IMR-90 (cell line): ENCODE measurements at regions not wholly inside any gene's neighbourhood (a gene's known extent, or its start where the extent isn't known, plus 50 kb on each side); places are given as distances from the start of the nearest gene placed in this dataset.

Experiments used
- ATAC-seq: fragments of 200-7000 bp; cut with Tn5 transposase; 2 replicates; pipeline ENCODE4 v1.9.1; 2020; ENCODE audit warnings: low read depth, mild to moderate bottlenecking, moderate library complexity
- BruUV-seq: library from RNA; stranded (reverse); fragments of 400-500 nt; replicated peaks from 2 replicates; lab custom pipeline; 2021; lab: Mats Ljungman, UMichigan
- CTCF ChIA-PET: fragments of 300-600 bp; formaldehyde crosslinking; extraction: SDS; loops from one replicate; lab custom pipeline; 2021; ENCODE audit warnings: antibody characterized with exemption; lab: Yijun Ruan, JAX
- POLR2A ChIA-PET: fragments of 300-600 bp; sonication (Branson Sonifier 250); formaldehyde crosslinking; loops from one replicate; lab custom pipeline; 2022; ENCODE audit warnings: antibody characterized with exemption; ENCODE audit not compliant: unreplicated experiment; lab: Charles Lee
- DNase-seq: peaks from one replicate; pipeline ENCODE4 v3.0.0; 2013
- H2AFZ ChIP-seq: replicated peaks from 2 replicates; pipeline ENCODE3; 2013; ENCODE audit warnings: low read length, mild to moderate bottlenecking; ENCODE audit not compliant: poor library complexity
- H2AK5ac ChIP-seq: 2 replicates; pipeline ENCODE4 v1.6.1; 2013; ENCODE audit warnings: low read depth, low read length, inconsistent platforms
- H2AK9ac ChIP-seq: replicated peaks from 2 replicates; pipeline ENCODE3; 2013; ENCODE audit warnings: mild to moderate bottlenecking, low read depth, low read length, moderate library complexity; ENCODE audit not compliant: poor library complexity
- H2BK120ac ChIP-seq: 2 replicates; pipeline ENCODE4 v1.6.1; 2013; ENCODE audit warnings: low read depth, low read length, inconsistent platforms
- H2BK15ac ChIP-seq: 3 replicates; pipeline ENCODE4 v1.6.1; 2013; ENCODE audit warnings: low read depth, low read length, inconsistent platforms
- H2BK20ac ChIP-seq: 2 replicates; pipeline ENCODE4 v1.6.1; 2013; ENCODE audit warnings: low read depth, mild to moderate bottlenecking, inconsistent platforms, low read length, moderate library complexity
- H2BK5ac ChIP-seq: 2 replicates; pipeline ENCODE4 v1.6.1; 2013; ENCODE audit warnings: mild to moderate bottlenecking, low read depth, low read length, inconsistent platforms; ENCODE audit not compliant: poor library complexity, severe bottlenecking
- H3K14ac ChIP-seq: replicated peaks from 2 replicates; pipeline ENCODE4 v1.6.1; 2013; ENCODE audit warnings: low read depth, low read length, inconsistent platforms
- H3K18ac ChIP-seq: 2 replicates; pipeline ENCODE4 v1.6.1; 2013; ENCODE audit warnings: low read depth, low read length, control low read depth
- H3K23ac ChIP-seq: 2 replicates; pipeline ENCODE4 v1.6.1; 2013; ENCODE audit warnings: low read depth, low read length, inconsistent platforms
- H3K27ac ChIP-seq: 2 replicates; pipeline ENCODE4 v1.5.1; 2013; ENCODE audit warnings: mild to moderate bottlenecking, control low read depth, low read length; ENCODE audit not compliant: insufficient read depth
- H3K27me3 ChIP-seq: 2 replicates; pipeline ENCODE4 v1.6.1; 2013; ENCODE audit warnings: low read length; ENCODE audit not compliant: control insufficient read depth, insufficient read depth
- H3K36me3 ChIP-seq: 2 replicates; pipeline ENCODE4 v1.6.1; 2013; ENCODE audit warnings: low read length, mixed read lengths; ENCODE audit not compliant: control insufficient read depth, insufficient read depth
- H3K4ac ChIP-seq: 2 replicates; pipeline ENCODE4 v1.6.1; 2013; ENCODE audit warnings: low read depth, low read length, inconsistent platforms
- H3K4me1 ChIP-seq: 2 replicates; pipeline ENCODE4 v1.6.1; 2013; ENCODE audit warnings: low read length, mixed read lengths; ENCODE audit not compliant: control insufficient read depth, insufficient read depth
- H3K4me2 ChIP-seq: 2 replicates; pipeline ENCODE4 v1.6.1; 2013; ENCODE audit warnings: low read depth, mild to moderate bottlenecking, control low read depth, low read length, moderate library complexity
- H3K4me3 ChIP-seq: 2 replicates; pipeline ENCODE4 v1.5.1; 2013; ENCODE audit warnings: low read depth, mild to moderate bottlenecking, control low read depth, low read length, moderate library complexity; ENCODE audit not compliant: insufficient read depth
- H3K56ac ChIP-seq: 2 replicates; pipeline ENCODE4 v1.6.1; 2013; ENCODE audit warnings: low read length, inconsistent platforms; ENCODE audit not compliant: insufficient read depth; ENCODE audit errors: extremely low read depth
- H3K79me1 ChIP-seq, 2 experiments: 2 replicates each; pipeline ENCODE4 v1.6.1; 2013; ENCODE audit warnings: low read length in 2 of 2, inconsistent platforms in 1 of 2, low read depth in 1 of 2
- H3K9ac ChIP-seq: 2 replicates; pipeline ENCODE4 v1.6.1; 2013; ENCODE audit warnings: low read depth, low read length, control low read depth
- H3K9me1 ChIP-seq: 2 replicates; pipeline ENCODE4 v1.6.1; 2013; ENCODE audit warnings: low read length, inconsistent platforms; ENCODE audit not compliant: insufficient read depth
- H3K9me3 ChIP-seq: 2 replicates; pipeline ENCODE4 v1.6.1; 2013; ENCODE audit warnings: low read length; ENCODE audit not compliant: control insufficient read depth, insufficient read depth
- H4K20me1 ChIP-seq: 2 replicates; pipeline ENCODE4 v1.6.1; 2013; ENCODE audit warnings: low read length, inconsistent platforms; ENCODE audit not compliant: insufficient read depth
- H4K5ac ChIP-seq: 2 replicates; pipeline ENCODE4 v1.6.1; 2013; ENCODE audit warnings: mild to moderate bottlenecking, low read depth, low read length, control low read depth
- H4K8ac ChIP-seq, 2 experiments: 2 replicates each; pipeline ENCODE4 v1.6.1; 2013; ENCODE audit warnings: low read depth in 2 of 2, low read length in 2 of 2, control low read depth in 1 of 2, inconsistent platforms in 1 of 2
- H4K91ac ChIP-seq: 2 replicates; pipeline ENCODE4 v1.6.1; 2013; ENCODE audit warnings: low read depth, low read length, inconsistent platforms; ENCODE audit not compliant: insufficient read depth
- BHLHE40 ChIP-seq: fragments of 150-350 bp; IDR thresholded peaks from 2 replicates; pipeline ENCODE4 v1.6.1; 2016; ENCODE audit warnings: mild to moderate bottlenecking, low read depth, low read length
- CEBPB ChIP-seq: IDR thresholded peaks from 2 replicates; pipeline ENCODE4 v1.6.1; 2012; ENCODE audit warnings: low read depth, low read length, improper control_type of control experiment
- CHD1 ChIP-seq: IDR thresholded peaks from 2 replicates; pipeline ENCODE4 v1.6.1; 2012; ENCODE audit warnings: low read depth, low read length, improper control_type of control experiment
- FOS ChIP-seq: fragments of 150-350 bp; IDR thresholded peaks from 2 replicates; pipeline ENCODE4 v1.6.1; 2016; ENCODE audit warnings: low read depth, low read length
- MAFK ChIP-seq: IDR thresholded peaks from 2 replicates; pipeline ENCODE4 v1.6.1; 2012; ENCODE audit warnings: low read depth, low read length, improper control_type of control experiment
- MAZ ChIP-seq: IDR thresholded peaks from 2 replicates; pipeline ENCODE4 v1.6.1; 2012; ENCODE audit warnings: low read depth, mild to moderate bottlenecking, low read length, improper control_type of control experiment, moderate library complexity, borderline replicate concordance
- MXI1 ChIP-seq: IDR thresholded peaks from 2 replicates; pipeline ENCODE4 v1.6.1; 2012; ENCODE audit warnings: low read depth, mild to moderate bottlenecking, low read length, moderate library complexity, borderline replicate concordance
- NFE2L2 ChIP-seq: fragments of 150-350 bp; IDR thresholded peaks from 2 replicates; pipeline ENCODE4 v1.6.1; 2016; ENCODE audit warnings: low read depth, mild to moderate bottlenecking, low read length
- POLR2A ChIP-seq: IDR thresholded peaks from 2 replicates; pipeline ENCODE4 v1.6.1; 2012; ENCODE audit warnings: mild to moderate bottlenecking, low read depth, low read length
- RAD21 ChIP-seq: IDR thresholded peaks from 2 replicates; pipeline ENCODE4 v1.6.1; 2012; ENCODE audit warnings: low read length, improper control_type of control experiment
- RCOR1 ChIP-seq: IDR thresholded peaks from 2 replicates; pipeline ENCODE4 v1.6.1; 2012; ENCODE audit warnings: mild to moderate bottlenecking, low read length, improper control_type of control experiment; ENCODE audit not compliant: insufficient replicate concordance
- RFX5 ChIP-seq: IDR thresholded peaks from 2 replicates; pipeline ENCODE4 v1.8.0; 2012; ENCODE audit warnings: low read depth, mild to moderate bottlenecking, low read length, moderate library complexity
- SMC3 ChIP-seq: fragments of 150-350 bp; IDR thresholded peaks from 2 replicates; pipeline ENCODE4 v1.6.1; 2016; ENCODE audit warnings: low read depth, mild to moderate bottlenecking, antibody characterized with exemption, low read length, moderate library complexity
- dilution Hi-C: fragments of 300-500 bp; cut with HindIII; formaldehyde crosslinking; loops from one replicate; pipeline ENCODE4 v1.14.3; 2018; ENCODE audit warnings: low sequenced_read_pairs; ENCODE audit not compliant: unreplicated experiment
- in situ Hi-C: fragments of 300-500 bp; cut with MboI; formaldehyde crosslinking; loops from 3 replicates; pipeline ENCODE4 v1.14.3; 2019; ENCODE audit warnings: low sequenced_read_pairs, inconsistent platforms, mixed read lengths
- intact Hi-C: fragments of 100-400 bp; cut with micrococcal nuclease; formaldehyde crosslinking; loops from 2 replicates; pipeline ENCODE4 v1.10.0; 2022
- TF ChIP-seq, protein P1 (sequence below): fragments of 150-350 bp; IDR thresholded peaks from 2 replicates; pipeline ENCODE4 v1.6.1; 2017; ENCODE audit warnings: mild to moderate bottlenecking, antibody characterized with exemption, low read length, low read depth
- TF ChIP-seq, protein P2 (sequence below): conservative IDR thresholded peaks from 2 replicates; pipeline ENCODE4 v1.5.1; 2012; ENCODE audit warnings: mild to moderate bottlenecking, low read depth, low read length, improper control_type of control experiment
- TF ChIP-seq, protein P3 (sequence below): fragments of 150-350 bp; IDR thresholded peaks from 2 replicates; pipeline ENCODE4 v1.6.1; 2016; ENCODE audit warnings: low read depth, mild to moderate bottlenecking, low read length, moderate library complexity, borderline replicate concordance

DNA sequence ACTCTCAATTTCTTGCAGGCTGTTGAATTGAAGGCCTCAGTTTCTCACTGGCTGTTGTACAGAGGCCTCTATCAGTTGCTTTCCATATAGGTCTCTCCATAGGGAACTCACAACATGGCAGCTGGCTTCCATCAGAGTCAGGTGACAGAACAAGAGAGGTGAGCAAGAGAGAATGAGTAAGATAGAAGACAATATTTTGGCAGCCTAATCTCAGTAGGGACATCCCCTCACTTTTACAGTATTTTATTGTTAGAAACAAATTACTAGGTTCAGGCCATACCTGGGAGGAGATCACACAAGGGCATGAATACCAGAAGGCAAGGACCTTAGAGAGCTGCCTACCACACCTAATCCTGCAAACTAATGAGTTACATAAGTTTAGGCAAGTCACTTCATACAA lies 162.8 kb downstream of the ATP6V1G3 start:
- Histone ChIP-seq H2BK120ac (no peak overlapping the region), H3K4me2 (no peak overlapping the region), H3K4ac (no peak overlapping the region), H2AK9ac (no peak overlapping the region), H3K18ac (no peak overlapping the region), H3K27ac (no peak overlapping the region), H3K9ac (no peak overlapping the region), H4K5ac (no peak overlapping the region), H3K56ac (no peak overlapping the region), H3K27me3 (no peaks in the 10 kb centered on the region), H3K36me3 (no peaks in the 10 kb centered on the region), H3K23ac (no peak overlapping the region), H2AFZ (no peak overlapping the region), H3K14ac (no peak overlapping the region), H2AK5ac (no peak overlapping the region), H4K20me1 (no peaks in the 10 kb centered on the region), H3K4me3 (no peak overlapping the region), H3K9me3 (peaks cover 8% of the 10 kb centered on the region), H2BK20ac (no peak overlapping the region), H3K79me1 (no peaks in the 10 kb centered on the region), H3K9me1 (no peaks in the 10 kb centered on the region), H3K4me1 (no peaks in the 10 kb centered on the region), H4K8ac (no peak overlapping the region), H2BK5ac (no peak overlapping the region), H2BK15ac (no peak overlapping the region), H4K91ac (no peak overlapping the region)
- BruUV-seq = no TSS peak
- in situ Hi-C loops (no loop called here), dilution Hi-C loops (no loop called here), intact Hi-C loops (no loop called here)
- ATAC-seq (no peak), DNase-seq (no peak)
- POLR2A ChIA-PET = no interaction called here
- TF ChIP-seq, protein P1, sequence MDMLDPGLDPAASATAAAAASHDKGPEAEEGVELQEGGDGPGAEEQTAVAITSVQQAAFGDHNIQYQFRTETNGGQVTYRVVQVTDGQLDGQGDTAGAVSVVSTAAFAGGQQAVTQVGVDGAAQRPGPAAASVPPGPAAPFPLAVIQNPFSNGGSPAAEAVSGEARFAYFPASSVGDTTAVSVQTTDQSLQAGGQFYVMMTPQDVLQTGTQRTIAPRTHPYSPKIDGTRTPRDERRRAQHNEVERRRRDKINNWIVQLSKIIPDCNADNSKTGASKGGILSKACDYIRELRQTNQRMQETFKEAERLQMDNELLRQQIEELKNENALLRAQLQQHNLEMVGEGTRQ = no peak
- TF ChIP-seq, protein P2, sequence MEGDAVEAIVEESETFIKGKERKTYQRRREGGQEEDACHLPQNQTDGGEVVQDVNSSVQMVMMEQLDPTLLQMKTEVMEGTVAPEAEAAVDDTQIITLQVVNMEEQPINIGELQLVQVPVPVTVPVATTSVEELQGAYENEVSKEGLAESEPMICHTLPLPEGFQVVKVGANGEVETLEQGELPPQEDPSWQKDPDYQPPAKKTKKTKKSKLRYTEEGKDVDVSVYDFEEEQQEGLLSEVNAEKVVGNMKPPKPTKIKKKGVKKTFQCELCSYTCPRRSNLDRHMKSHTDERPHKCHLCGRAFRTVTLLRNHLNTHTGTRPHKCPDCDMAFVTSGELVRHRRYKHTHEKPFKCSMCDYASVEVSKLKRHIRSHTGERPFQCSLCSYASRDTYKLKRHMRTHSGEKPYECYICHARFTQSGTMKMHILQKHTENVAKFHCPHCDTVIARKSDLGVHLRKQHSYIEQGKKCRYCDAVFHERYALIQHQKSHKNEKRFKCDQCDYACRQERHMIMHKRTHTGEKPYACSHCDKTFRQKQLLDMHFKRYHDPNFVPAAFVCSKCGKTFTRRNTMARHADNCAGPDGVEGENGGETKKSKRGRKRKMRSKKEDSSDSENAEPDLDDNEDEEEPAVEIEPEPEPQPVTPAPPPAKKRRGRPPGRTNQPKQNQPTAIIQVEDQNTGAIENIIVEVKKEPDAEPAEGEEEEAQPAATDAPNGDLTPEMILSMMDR = no peak
- TF ChIP-seq CEBPB = no peak
- TF ChIP-seq NFE2L2 = no peak
- no peak for TF ChIP-seq BHLHE40
- TF ChIP-seq POLR2A = no peak
- TF ChIP-seq, protein P3, sequence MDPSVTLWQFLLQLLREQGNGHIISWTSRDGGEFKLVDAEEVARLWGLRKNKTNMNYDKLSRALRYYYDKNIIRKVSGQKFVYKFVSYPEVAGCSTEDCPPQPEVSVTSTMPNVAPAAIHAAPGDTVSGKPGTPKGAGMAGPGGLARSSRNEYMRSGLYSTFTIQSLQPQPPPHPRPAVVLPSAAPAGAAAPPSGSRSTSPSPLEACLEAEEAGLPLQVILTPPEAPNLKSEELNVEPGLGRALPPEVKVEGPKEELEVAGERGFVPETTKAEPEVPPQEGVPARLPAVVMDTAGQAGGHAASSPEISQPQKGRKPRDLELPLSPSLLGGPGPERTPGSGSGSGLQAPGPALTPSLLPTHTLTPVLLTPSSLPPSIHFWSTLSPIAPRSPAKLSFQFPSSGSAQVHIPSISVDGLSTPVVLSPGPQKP = no peak
- no peak for TF ChIP-seq MXI1
- no peak for TF ChIP-seq MAZ
- TF ChIP-seq RFX5 = no peak
- no peak for TF ChIP-seq RAD21
- no peak for TF ChIP-seq MAFK
- no peak for TF ChIP-seq FOS
- TF ChIP-seq CHD1 = no peak
- TF ChIP-seq RCOR1 = no peak
- TF ChIP-seq SMC3 = no peak
- CTCF ChIA-PET = no interaction called here
